GM10266 (cell line): ENCODE measurements at regions not wholly inside any gene's neighbourhood (a gene's known extent, or its start where the extent isn't known, plus 50 kb on each side); places are given as distances from the start of the nearest gene placed in this dataset.

Experiments
- DNase-seq: peaks from one replicate; pipeline ENCODE4 v3.0.0; 2012; ENCODE audit errors: extremely low spot score
- CTCF ChIP-seq: IDR thresholded peaks from 2 replicates; pipeline ENCODE4 v1.5.1; 2012; ENCODE audit warnings: mild to moderate bottlenecking, low read depth; ENCODE audit not compliant: control insufficient read depth, insufficient read depth; ENCODE audit errors: missing control alignments

- no peak for TF ChIP-seq CTCF
Measured at GRCh38 chr9:106797299-106797698, 65.7 kb upstream of the ZNF462 start.

GRCh38 chr9:106798016-106798799 lies 64.8 kb upstream of the ZNF462 start:
- no peak for TF ChIP-seq CTCF
- no peak for DNase-seq

More at GRCh38 chr9:106797299-106797698, 65.7 kb upstream of the ZNF462 start:
- no peak for DNase-seq

GRCh38 chr9:106799152-106799551 lies 63.8 kb upstream of the ZNF462 start:
- no peak for TF ChIP-seq CTCF
- no peak for DNase-seq

GRCh38 chr9:106800701-106801270 lies 62.2 kb upstream of the ZNF462 start:
- TF ChIP-seq CTCF = no peak
- no peak for DNase-seq

- DNase-seq = no peak
- TF ChIP-seq CTCF = no peak
Measured at GRCh38 chr9:106801816-106802215, 61.1 kb upstream of the ZNF462 start.
